WERI-Rb-1 (cell line): ENCODE measurements at regions not wholly inside any gene's neighbourhood (a gene's known extent, or its start where the extent isn't known, plus 50 kb on each side); places are given as distances from the start of the nearest gene placed in this dataset.
"Not testable (repeated sequence)": the region's sequence is repeated elsewhere in the genome, so short reads cannot be mapped to it uniquely, and the experiment has no call there.

ENCODE experiments used
- DNase-seq: peaks from one replicate; pipeline ENCODE4 v3.0.0-alpha.2; 2020
- H3K27ac ChIP-seq: fragments of 250-450 bp; sonication (Bioruptor Pico); 2 replicates; pipeline ENCODE4 v1.5.1; 2020; ENCODE audit warnings: mild to moderate bottlenecking, moderate library complexity
- H3K27me3 ChIP-seq: fragments of 250-450 bp; sonication (Bioruptor Pico); 2 replicates; pipeline ENCODE4 v1.5.1; 2021; ENCODE audit warnings: mild to moderate bottlenecking, low read depth, moderate library complexity; ENCODE audit not compliant: insufficient read depth, severe bottlenecking
- H3K36me3 ChIP-seq: fragments of 250-450 bp; sonication (Bioruptor Pico); 2 replicates; pipeline ENCODE4 v1.5.1; 2020; ENCODE audit warnings: mild to moderate bottlenecking, moderate library complexity
- H3K4me3 ChIP-seq: 2 replicates; pipeline ENCODE4 v1.5.1; 2011; ENCODE audit warnings: low read depth, mild to moderate bottlenecking, control low read depth, low read length
- H3K9me3 ChIP-seq: fragments of 250-450 bp; sonication (Bioruptor Pico); 2 replicates; pipeline ENCODE4 v1.5.1; 2021; ENCODE audit warnings: mild to moderate bottlenecking, moderate library complexity; ENCODE audit not compliant: severe bottlenecking
- CTCF ChIP-seq: IDR thresholded peaks from 2 replicates; pipeline ENCODE4 v1.5.1; 2011; ENCODE audit warnings: low read depth, mild to moderate bottlenecking, control low read depth, inconsistent platforms, low read length

- Histone ChIP-seq H3K27ac (no peak overlapping the region), H3K4me3 (no peak overlapping the region), H3K27me3 (peaks cover 33% of the 10 kb centered on the region), H3K36me3 (no peaks in the 10 kb centered on the region), H3K9me3 (peaks cover 8% of the 10 kb centered on the region)
- 0 out of 2 replicates have a peak, but pooled peaks have one; percentile 3 for TF ChIP-seq CTCF
- peak; percentile 30 for DNase-seq
Measured at GRCh38 chrX:113157496-113157895, 316.9 kb upstream of the AMOT start.

- H3K27ac ChIP-seq, H3K9me3 ChIP-seq, H3K4me3 ChIP-seq, DNase-seq, H3K36me3 ChIP-seq: not testable (repeated sequence)
- peaks cover 47% of the 10 kb centered on the region for H3K27me3 ChIP-seq
Measured at GRCh38 chrX:113154315-113154714, 313.7 kb upstream of the AMOT start.

- Histone ChIP-seq H3K4me3 (no peak overlapping the region), H3K36me3 (no peaks in the 10 kb centered on the region), H3K9me3 (no peaks in the 10 kb centered on the region), H3K27ac (no peak overlapping the region), H3K27me3 (peaks cover 56% of the 10 kb centered on the region)
- no peak for DNase-seq
- TF ChIP-seq CTCF: no peak
Measured at GRCh38 chrX:113136836-113137235, 296.2 kb upstream of the AMOT start.

- H3K27me3 ChIP-seq: peaks cover 63% of the 10 kb centered on the region
Measured at GRCh38 chrX:113133316-113133715, 292.7 kb upstream of the AMOT start.

GRCh38 chrX:113124693-113125092, 284.1 kb upstream of the AMOT start:
- no peaks in the 10 kb centered on the region for H3K36me3 ChIP-seq
- DNase-seq: no peak
- peaks cover 36% of the 10 kb centered on the region for H3K27me3 ChIP-seq
- H3K4me3 ChIP-seq: no peak overlapping the region
- peaks cover 2% of the 10 kb centered on the region for H3K9me3 ChIP-seq
- no peak for TF ChIP-seq CTCF
- H3K27ac ChIP-seq: no peak overlapping the region

More at GRCh38 chrX:113133316-113133715, 292.7 kb upstream of the AMOT start:
- Histone ChIP-seq H3K27ac (no peak overlapping the region), H3K36me3 (no peaks in the 10 kb centered on the region), H3K9me3 (no peaks in the 10 kb centered on the region), H3K4me3 (no peak overlapping the region)
- no peak for TF ChIP-seq CTCF
- no peak for DNase-seq

GRCh38 chrX:113075521-113075920, 234.9 kb upstream of the AMOT start:
- no peaks in the 10 kb centered on the region for H3K36me3 ChIP-seq
- no peak for TF ChIP-seq CTCF
- no peak overlapping the region for H3K27ac ChIP-seq
- H3K4me3 ChIP-seq: no peak overlapping the region
- DNase-seq: no peak
- peaks cover 11% of the 10 kb centered on the region for H3K27me3 ChIP-seq
- no peaks in the 10 kb centered on the region for H3K9me3 ChIP-seq
